Eye (tissue), 1 donor: ENCODE measurements at regions not wholly inside any gene's neighbourhood (a gene's known extent, or its start where the extent isn't known, plus 50 kb on each side); places are given as distances from the start of the nearest gene placed in this dataset.
"Not testable (repeated sequence)": the region's sequence is repeated elsewhere in the genome, so short reads cannot be mapped to it uniquely, and the experiment has no call there.

Experiments used
- DNase-seq: peaks from one replicate; pipeline ENCODE4 v3.0.0-alpha.2; 2015

GRCh38 chr7:149714081-149714909 is 59.1 kb downstream of the ZNF467 start:
- peak; percentile 97 for DNase-seq

DNA sequence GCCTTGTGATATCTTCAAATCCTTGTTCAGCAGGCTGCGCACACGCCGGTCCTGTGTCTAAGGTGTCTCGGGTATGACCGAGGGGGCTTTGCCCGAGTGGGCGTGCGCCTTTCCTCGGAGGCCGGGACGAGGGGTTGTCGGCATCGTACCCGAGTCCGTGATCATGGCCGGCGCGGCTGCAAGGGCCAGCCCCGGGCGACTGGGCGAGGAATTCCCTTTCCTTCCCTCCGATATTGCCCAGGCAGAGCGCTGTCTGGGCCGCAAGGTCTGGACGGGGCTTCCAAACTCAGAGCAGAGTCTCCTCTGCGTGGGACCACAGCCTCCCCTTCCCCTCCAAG is 59.7 kb downstream of the ZNF467 start:
- DNase-seq = no peak

- no peak for DNase-seq
Observed at GRCh38 chr7:149713061-149713730, 60.2 kb downstream of the ZNF467 start.

DNA sequence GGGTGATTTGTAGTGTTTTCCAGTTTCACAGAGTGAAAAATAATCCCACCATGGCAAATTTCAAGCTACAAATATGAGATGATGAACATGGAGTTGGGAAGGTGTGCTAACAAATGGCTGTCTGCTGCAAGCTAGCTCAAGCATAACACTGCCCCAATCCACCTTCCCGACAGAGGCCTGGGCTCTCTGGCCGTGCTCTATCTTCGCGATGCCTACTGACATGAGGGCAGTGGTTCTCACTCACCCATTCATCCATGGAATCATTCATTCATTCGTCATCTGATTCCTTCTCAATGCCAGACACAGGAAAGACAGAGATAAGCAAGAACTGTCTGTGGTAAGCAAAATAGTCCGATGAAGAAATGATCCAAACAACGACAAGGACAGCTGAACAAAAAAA is 65.4 kb downstream of the ZNF467 start:
- no peak for DNase-seq

- DNase-seq = no peak
Observed at GRCh38 chr7:149707448-149707886, 65.9 kb downstream of the ZNF467 start.

DNA sequence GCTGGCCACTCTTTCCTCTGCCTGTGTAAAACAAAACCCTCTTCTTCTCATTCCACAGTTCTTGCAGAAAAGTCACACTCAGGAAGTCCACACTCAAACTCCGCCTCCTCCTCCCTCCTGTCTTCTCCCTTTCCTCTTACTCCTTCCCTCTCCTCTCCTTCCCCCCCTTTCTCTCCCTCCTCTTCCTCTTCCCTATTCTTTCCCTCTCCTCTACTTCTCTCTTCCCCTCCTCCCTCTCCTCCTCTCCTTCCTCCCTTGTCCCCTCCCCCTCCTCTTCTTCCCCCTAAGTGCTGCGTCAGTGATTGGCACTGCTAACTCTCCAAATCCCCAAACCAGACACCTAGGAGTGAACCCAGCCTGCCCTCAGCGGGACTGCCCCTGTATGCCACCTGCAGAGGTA is 67.0 kb downstream of the ZNF467 start:
- DNase-seq = no peak

DNA sequence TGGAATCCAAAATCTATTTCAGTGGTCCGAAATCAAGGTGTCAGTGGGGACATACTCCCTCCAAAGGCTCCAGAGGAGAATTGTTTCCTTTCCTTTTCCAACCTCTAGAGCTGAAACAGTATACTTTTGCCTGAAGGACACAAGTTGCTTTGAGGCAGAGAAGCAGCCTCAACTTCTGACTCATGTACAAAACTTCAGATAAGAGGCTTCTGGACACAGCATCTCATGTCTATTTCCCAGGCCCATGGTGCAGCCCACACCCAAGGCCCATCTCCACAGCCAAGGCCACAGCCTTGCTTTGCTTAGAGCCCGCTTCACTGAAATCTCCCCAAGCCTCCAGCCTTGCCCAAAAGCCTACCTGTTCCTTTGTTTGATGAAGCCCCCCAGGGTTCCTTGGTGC is 68.9 kb downstream of the ZNF467 start:
- DNase-seq = no peak

DNA sequence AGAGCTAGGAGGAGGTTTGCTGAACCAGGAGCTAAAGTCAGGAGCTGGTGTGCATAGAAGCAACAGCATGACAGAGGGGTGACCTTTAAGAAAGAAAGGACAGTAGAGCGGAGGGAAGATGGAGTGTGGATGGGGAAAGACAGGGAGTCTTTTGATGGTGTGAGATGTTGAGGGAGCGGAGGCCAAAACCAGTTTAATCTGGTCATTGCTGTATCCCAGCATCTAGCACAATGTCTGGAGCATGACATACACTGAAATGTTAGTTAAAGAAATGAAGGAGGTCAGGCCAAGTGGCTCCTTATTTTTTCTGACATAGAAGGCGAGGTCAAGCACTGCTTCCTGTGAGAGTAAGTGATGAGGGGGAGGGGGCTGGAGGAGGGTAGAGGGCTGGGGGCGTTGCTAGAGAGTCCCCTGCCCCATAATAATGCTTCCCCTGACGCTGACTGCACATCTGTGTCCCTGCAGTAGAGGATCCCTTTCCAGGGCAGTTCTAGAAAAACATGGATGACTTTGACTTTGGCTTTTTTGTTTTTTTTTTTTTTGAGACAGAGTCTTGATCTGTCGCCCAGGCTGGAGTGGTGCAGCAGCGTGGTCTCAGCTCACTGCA is 70.2 kb downstream of the ZNF467 start:
- DNase-seq = no peak

GRCh38 chr7:149701495-149702240 is 71.7 kb downstream of the ZNF467 start:
- no peak for DNase-seq

- not testable (repeated sequence) for DNase-seq
Observed at GRCh38 chr7:149697767-149698166, 75.6 kb downstream of the ZNF467 start.

- no peak for DNase-seq
Observed at GRCh38 chr7:149696280-149696679, 77.1 kb downstream of the ZNF467 start.

GRCh38 chr7:149692557-149692982 is 80.8 kb downstream of the ZNF467 start:
- peak; percentile 27 for DNase-seq

- DNase-seq = no peak
Observed at GRCh38 chr7:149692056-149692455, 81.3 kb downstream of the ZNF467 start.

- DNase-seq = peak; percentile 14
Observed at GRCh38 chr7:149690688-149691446, 82.5 kb downstream of the ZNF467 start.

DNA sequence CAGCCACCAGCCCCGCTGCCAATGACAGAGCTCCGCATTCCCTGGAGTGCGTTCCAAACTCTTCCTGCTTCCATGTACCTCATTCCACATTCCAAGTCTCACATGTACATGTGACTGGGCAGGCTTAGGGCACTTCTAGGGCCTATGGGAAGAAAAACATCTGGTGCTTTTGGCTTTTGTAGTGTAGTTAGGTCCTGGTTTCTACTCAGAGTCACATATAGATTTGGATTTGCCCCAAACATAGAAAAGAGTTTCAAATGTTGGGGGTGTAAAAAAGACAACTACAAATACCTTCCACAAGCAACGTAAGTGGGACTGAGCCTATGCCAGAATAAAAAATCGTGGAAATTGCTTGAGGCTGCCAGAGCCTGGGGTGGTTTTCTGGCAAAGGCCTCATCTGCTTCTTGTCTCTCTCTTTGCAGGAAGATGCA is 84.1 kb downstream of the ZNF467 start:
- DNase-seq = no peak

DNA sequence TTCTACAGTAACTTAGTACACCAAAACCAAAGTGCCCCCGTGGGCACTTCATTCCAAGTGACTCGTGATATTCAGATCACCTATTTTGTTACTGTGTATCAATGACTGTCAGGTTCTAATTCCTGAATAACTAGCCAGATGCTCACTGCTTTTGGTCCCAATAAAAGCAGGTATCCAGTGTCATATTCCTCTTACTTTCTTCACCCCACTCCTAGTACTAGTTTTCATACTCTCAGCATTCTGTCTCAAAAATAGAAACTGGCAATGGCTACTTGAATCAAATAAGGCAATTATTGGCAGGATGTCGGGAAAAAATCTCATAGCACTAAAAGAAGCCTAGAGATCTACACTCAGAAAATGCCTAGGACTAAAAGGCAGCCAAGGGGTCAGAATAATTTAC is 84.6 kb downstream of the ZNF467 start:
- no peak for DNase-seq

DNA sequence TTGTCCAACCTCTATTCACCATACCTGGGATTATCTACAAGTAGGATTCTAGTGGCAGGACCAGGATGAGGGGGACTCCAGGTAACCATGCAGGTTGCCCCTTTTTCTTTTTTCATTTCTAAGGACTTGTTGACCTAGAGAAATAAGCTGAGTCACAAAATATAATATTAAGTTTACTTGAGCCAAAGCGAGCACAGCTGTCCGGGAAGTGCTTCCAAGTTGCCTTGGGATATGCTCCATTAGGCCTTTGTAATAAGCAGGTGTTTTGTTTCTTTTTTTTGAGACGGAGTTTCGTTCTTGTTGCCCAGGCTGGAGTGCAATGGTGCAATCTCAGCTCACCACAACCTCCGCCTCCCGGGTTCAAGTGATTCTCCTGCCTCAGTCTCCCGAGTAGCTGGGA is 85.6 kb downstream of the ZNF467 start:
- not testable (repeated sequence) for DNase-seq

DNA sequence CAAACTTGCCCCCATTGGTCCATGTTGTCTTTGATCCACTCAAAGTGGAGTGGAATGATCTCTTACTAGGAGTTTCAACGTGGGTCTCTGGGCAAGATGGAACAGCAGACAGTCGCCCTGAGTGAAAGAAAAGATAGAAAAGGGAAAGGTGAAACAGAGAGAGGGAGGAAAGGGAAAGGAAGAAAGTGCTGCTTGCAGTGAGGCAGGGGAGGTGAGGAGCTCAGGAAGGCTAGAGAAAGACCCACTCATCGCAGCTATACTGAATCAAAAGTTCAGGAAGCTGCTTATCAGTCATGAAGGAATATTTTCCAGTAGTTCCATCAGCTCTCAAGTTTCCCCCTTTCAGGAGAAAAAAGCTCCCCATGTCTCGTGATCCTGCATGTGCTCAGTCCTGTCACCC is 86.9 kb downstream of the ZNF467 start:
- DNase-seq = no peak

DNA sequence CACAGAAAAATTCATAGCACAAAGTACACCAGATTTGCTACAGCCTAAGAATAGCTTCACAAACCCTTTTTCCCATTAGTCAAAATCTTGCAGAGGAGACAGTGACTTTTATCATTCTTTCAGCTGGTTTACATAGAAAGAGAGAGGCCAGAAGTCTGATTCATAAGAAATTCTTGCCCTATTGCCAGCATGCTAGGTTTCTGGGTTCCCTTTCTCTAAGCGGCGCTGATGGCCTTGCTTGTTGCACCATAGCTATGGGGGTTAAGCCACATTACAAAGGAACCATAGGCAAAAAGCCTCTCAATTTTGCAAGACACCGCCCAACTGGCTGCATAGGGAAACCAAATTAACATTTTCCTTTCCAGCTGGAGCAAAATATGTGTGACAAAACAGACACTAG is 87.4 kb downstream of the ZNF467 start:
- no peak for DNase-seq

DNA sequence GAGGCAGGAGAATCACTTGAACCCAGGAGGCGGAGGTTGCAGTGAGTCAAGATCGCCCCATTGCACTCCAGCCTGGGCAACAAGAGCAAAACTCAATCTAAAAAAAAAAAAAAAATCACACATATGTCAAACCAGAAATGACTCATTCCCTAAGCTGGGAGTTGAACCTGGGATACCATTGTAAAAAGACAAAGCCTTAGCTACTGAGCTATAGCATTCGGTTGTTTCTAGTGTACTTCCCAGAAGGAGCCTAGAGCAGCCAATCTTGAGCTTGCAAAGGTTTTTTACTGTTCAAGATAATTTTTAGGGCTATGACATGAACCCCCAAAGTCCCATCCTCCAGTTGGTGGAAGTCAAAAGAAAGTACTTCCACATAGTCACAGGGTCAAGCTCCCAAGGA is 87.9 kb downstream of the ZNF467 start:
- no peak for DNase-seq

- DNase-seq = no peak
Observed at GRCh38 chr7:149683898-149684297, 89.5 kb downstream of the ZNF467 start.

- no peak for DNase-seq
Observed at GRCh38 chr7:149683181-149683580, 90.2 kb downstream of the ZNF467 start.

DNA sequence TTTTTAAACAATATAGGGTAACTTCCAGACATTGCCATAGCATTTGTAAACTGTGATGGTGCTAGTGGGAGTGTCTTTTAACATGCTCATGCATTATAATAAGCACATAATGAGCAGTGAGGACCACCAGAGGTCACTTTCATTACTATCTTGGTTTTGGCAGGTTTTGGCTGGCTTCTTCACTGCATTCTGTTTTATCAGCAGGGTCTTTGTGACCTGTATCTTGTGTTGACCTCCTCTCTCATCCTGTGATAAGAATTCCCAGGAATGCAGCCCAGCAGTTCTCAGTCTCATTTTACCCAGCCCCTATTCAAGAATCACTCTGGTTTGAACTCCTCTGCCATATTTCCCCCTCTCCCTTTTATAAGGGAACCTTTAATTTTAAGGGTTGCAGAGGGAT is 91.3 kb downstream of the ZNF467 start:
- DNase-seq = no peak
